B cell (primary cell): ENCODE measurements at regions not wholly inside any gene's neighbourhood (a gene's known extent, or its start where the extent isn't known, plus 50 kb on each side); places are given as distances from the start of the nearest gene placed in this dataset.
A peak's percentile ranks its signal among the peaks of the same experiment; 100 is the strongest.

Source experiments
- ATAC-seq: fragments of 200-7000 bp; cut with Tn5 transposase; one replicate; pipeline ENCODE4 v1.10.0; 2021; ENCODE audit warnings: low read depth, mild to moderate bottlenecking, moderate number of reproducible peaks, moderate library complexity
- CTCF ChIA-PET: fragments of 350-600 bp; sonication (Branson Sonifier 250); formaldehyde crosslinking; loops from one replicate; lab custom pipeline; 2021; ENCODE audit warnings: antibody characterized with exemption, inconsistent platforms; lab: Charles Lee
- POLR2A ChIA-PET: fragments of 350-600 bp; sonication (Branson Sonifier 250); formaldehyde crosslinking; loops from one replicate; lab custom pipeline; 2021; ENCODE audit warnings: antibody characterized with exemption; lab: Charles Lee
- DNase-seq: peaks from one replicate; pipeline ENCODE4 v3.0.0; 2013
- H2AFZ ChIP-seq: 2 replicates; pipeline ENCODE4 v1.6.1; 2012; ENCODE audit warnings: mild to moderate bottlenecking, low read depth, low read length; ENCODE audit not compliant: insufficient read depth, poor library complexity, severe bottlenecking
- H3K27ac ChIP-seq, 2 donors: 1 replicate in 1 of 2; 2 replicates in 1 of 2; pipeline ENCODE4 v1.5.1; 2012 to 2013; ENCODE audit warnings: low read length in 2 of 2, mild to moderate bottlenecking in 2 of 2, moderate library complexity in 1 of 2
- H3K27me3 ChIP-seq, 4 experiments: fragments of 200-600 bp in 1 of 4; sonication (generic) in 1 of 4; replicated peaks in 1 of 4; 1 replicate in 2 of 4; 2 replicates in 2 of 4; pipeline versions ENCODE4 v1.6.1 to v1.7.0; 2013 to 2016; ENCODE audit warnings: low read length in 3 of 4, mild to moderate bottlenecking in 2 of 4, mixed read lengths in 1 of 4, moderate library complexity in 1 of 4; ENCODE audit not compliant: insufficient read depth in 4 of 4, control insufficient read depth in 3 of 4; ENCODE audit errors: control extremely low read depth in 1 of 4
- H3K36me3 ChIP-seq, 2 experiments: replicated peaks in 1 of 2; 1 replicate in 1 of 2; 2 replicates in 1 of 2; pipeline versions ENCODE4 v1.6.1 to v1.7.1; 2013; ENCODE audit warnings: low read length in 1 of 2; ENCODE audit not compliant: insufficient read depth in 2 of 2, control insufficient read depth in 1 of 2; ENCODE audit errors: control extremely low read depth in 1 of 2, extremely low read depth in 1 of 2
- H3K4me1 ChIP-seq, 2 donors: fragments of 200-600 bp in 1 of 2; sonication (generic) in 1 of 2; 1 replicate in 1 of 2; 2 replicates in 1 of 2; pipeline versions ENCODE4 v1.5.1 to v1.6.1; 2013 to 2017; ENCODE audit warnings: low read length in 2 of 2; ENCODE audit not compliant: control insufficient read depth in 2 of 2, insufficient read depth in 2 of 2
- H3K4me2 ChIP-seq: replicated peaks from 2 replicates; pipeline ENCODE3; 2012; ENCODE audit warnings: mild to moderate bottlenecking, low read depth, low read length; ENCODE audit not compliant: poor library complexity, severe bottlenecking
- H3K4me3 ChIP-seq, 5 experiments: fragments of 200-600 bp in 1 of 5; sonication (generic) in 1 of 5; 1 replicate in 3 of 5; 2 replicates in 2 of 5; pipeline versions ENCODE4 v1.5.1 to v1.7.0; 2011 to 2016; ENCODE audit warnings: low read length in 4 of 5, mild to moderate bottlenecking in 4 of 5, low read depth in 2 of 5, control low read depth in 1 of 5, moderate library complexity in 1 of 5; ENCODE audit not compliant: insufficient read depth in 1 of 5; ENCODE audit errors: control extremely low read depth in 1 of 5, extremely low read depth in 1 of 5
- H3K79me2 ChIP-seq: fragments of 200-600 bp; sonication (generic); one replicate; pipeline ENCODE4 v1.6.0; 2016; ENCODE audit warnings: low read length; ENCODE audit not compliant: control insufficient read depth, insufficient read depth
- H3K9ac ChIP-seq: fragments of 200-600 bp; sonication (generic); 2 replicates; pipeline ENCODE4 v1.6.1; 2017; ENCODE audit warnings: mild to moderate bottlenecking, low read length, moderate library complexity
- H3K9me3 ChIP-seq, 3 donors: one replicate each; pipeline versions ENCODE4 v1.6.1 to v1.7.1; 2013; ENCODE audit warnings: low read length in 2 of 3; ENCODE audit not compliant: control insufficient read depth in 2 of 3, insufficient read depth in 1 of 3; ENCODE audit errors: control extremely low read depth in 1 of 3
- H4K20me1 ChIP-seq: 2 replicates; pipeline ENCODE4 v1.6.0; 2012; ENCODE audit warnings: mild to moderate bottlenecking, low read length; ENCODE audit not compliant: insufficient read depth, control insufficient read depth, poor library complexity, severe bottlenecking
- H3K27ac Mint-ChIP-seq: one replicate; pipeline ENCODE4 v1.8.0; 2021; ENCODE audit warnings: mixed read lengths
- H3K27me3 Mint-ChIP-seq: one replicate; pipeline ENCODE4 v1.8.0; 2021; ENCODE audit warnings: mixed read lengths
- H3K4me1 Mint-ChIP-seq: one replicate; pipeline ENCODE4 v1.8.0; 2021; ENCODE audit warnings: mixed read lengths
- H3K4me3 Mint-ChIP-seq: one replicate; pipeline ENCODE4 v1.8.0; 2021; ENCODE audit warnings: mixed read lengths
- H3K9me3 Mint-ChIP-seq: one replicate; pipeline ENCODE4 v1.8.0; 2022; ENCODE audit warnings: mixed read lengths; ENCODE audit not compliant: insufficient read depth
- CTCF ChIP-seq: fragments of 200-600 bp; IDR thresholded peaks from one replicate; pipeline ENCODE4 v1.8.0; 2022; ENCODE audit warnings: antibody characterized with exemption, mild to moderate bottlenecking
- EZH2 ChIP-seq: IDR thresholded peaks from 2 replicates; pipeline ENCODE4 v1.6.1; 2012; ENCODE audit warnings: borderline replicate concordance, low read depth, mild to moderate bottlenecking, moderate library complexity, low read length; ENCODE audit not compliant: insufficient read depth, poor library complexity, severe bottlenecking
- WGBS: methylation state at CpG from one replicate; pipeline ENCODE4 v1.1.5; 2013; ENCODE audit warnings: missing lambda C conversion rate; ENCODE audit not compliant: insufficient coverage; 5-methylcytosine and 5-hydroxymethylcytosine counted together
- intact Hi-C: fragments of 100-400 bp; cut with micrococcal nuclease; formaldehyde crosslinking; loops from one replicate; pipeline ENCODE4 v1.10.0; 2022

- Histone ChIP-seq H3K4me1 (peaks cover 14 to 23% of the 10 kb centered on the region in 2 donors), H3K27ac (no peak overlapping the region), H3K36me3 (no peaks in the 10 kb centered on the region), H3K4me3 (no peak overlapping the region), H3K9ac (no peak overlapping the region), H2AFZ (no peak overlapping the region), H4K20me1 (no peaks in the 10 kb centered on the region), H3K4me2 (no peak overlapping the region), H3K9me3 (no peaks in the 10 kb centered on the region), H3K79me2 (no peaks in the 10 kb centered on the region), H3K27me3 (no peaks in the 10 kb centered on the region)
- no peak overlapping the region for H3K4me3 Mint-ChIP-seq
- peaks cover 33% of the 10 kb centered on the region for H3K4me1 Mint-ChIP-seq
- H3K27me3 Mint-ChIP-seq = peaks cover 7% of the 10 kb centered on the region
- DNase-seq (no peak), ATAC-seq (no peak)
- TF ChIP-seq EZH2 (no peak), CTCF (no peak)
- ChIA-PET POLR2A (no interaction called here), CTCF (no interaction called here)
- H3K27ac Mint-ChIP-seq = no peak overlapping the region
- 91% methylated on average over 5 of the region's 5 CpGs for WGBS
- H3K9me3 Mint-ChIP-seq = no peaks in the 10 kb centered on the region
- intact Hi-C loops = loop anchor here (5.0 kb wide), 1 partner anchor 38 kb away; no protein-coding TSS in a partner anchor
Observed at GRCh38 chr3:193829781-193830180, 236.8 kb downstream of the OPA1 start.

GRCh38 chr3:193830791-193831191, 237.8 kb downstream of the OPA1 start:
- DNase-seq = no peak
- Histone ChIP-seq H4K20me1 (no peaks in the 10 kb centered on the region), H3K27me3 (no peaks in the 10 kb centered on the region), H3K9ac (no peak overlapping the region), H3K4me3 (no peak overlapping the region), H3K79me2 (no peaks in the 10 kb centered on the region), H3K36me3 (no peaks in the 10 kb centered on the region), H3K9me3 (no peaks in the 10 kb centered on the region), H3K27ac (no peak overlapping the region), H3K4me2 (no peak overlapping the region), H2AFZ (no peak overlapping the region), H3K4me1 (peaks cover 14 to 23% of the 10 kb centered on the region in 2 donors)
- Mint-ChIP-seq H3K9me3 (no peaks in the 10 kb centered on the region), H3K27ac (peak overlapping the region; percentile 70), H3K4me1 (peaks cover 33% of the 10 kb centered on the region), H3K4me3 (no peak overlapping the region), H3K27me3 (peaks cover 7% of the 10 kb centered on the region)
- TF ChIP-seq EZH2 (no peak), CTCF (no peak)
- ChIA-PET CTCF (no interaction called here), POLR2A (no interaction called here)
- ATAC-seq = no peak
- WGBS = 99% methylated on average over 8 of the region's 8 CpGs
- intact Hi-C loops = loop anchor here (5.0 kb wide), 1 partner anchor 37 kb away; no protein-coding TSS in a partner anchor
